HCT116 (cell line): ENCODE measurements at regions not wholly inside any gene's neighbourhood (a gene's known extent, or its start where the extent isn't known, plus 50 kb on each side); places are given as distances from the start of the nearest gene placed in this dataset.

Experiments used
- ATAC-seq: fragments of 200-7000 bp; cut with Tn5 transposase; 2 replicates; pipeline ENCODE4 v1.9.1; 2020; ENCODE audit warnings: mild to moderate bottlenecking, moderate library complexity
- BruUV-seq: library from RNA; stranded (reverse); fragments of 400-500 nt; replicated peaks from 2 replicates; lab custom pipeline; 2021; lab: Mats Ljungman, UMichigan
- CTCF ChIA-PET: fragments of 300-600 bp; sonication (Branson Sonifier 250); formaldehyde crosslinking; loops from one replicate; lab custom pipeline; 2021; ENCODE audit warnings: antibody characterized with exemption; lab: Charles Lee
- POLR2A ChIA-PET: fragments of 300-600, 350-600 bp; sonication (Branson Sonifier 250); formaldehyde crosslinking; loops from one replicate; lab custom pipeline; 2021; ENCODE audit warnings: antibody characterized with exemption; lab: Charles Lee
- RAD21 ChIA-PET, 2 experiments: fragments of 300-600 bp; sonication (Branson Sonifier 250); formaldehyde crosslinking; loops; one replicate each; lab custom pipeline; 2023; ENCODE audit warnings: low total read pairs in 2 of 2; ENCODE audit not compliant: uncharacterized antibody in 2 of 2, unreplicated experiment in 2 of 2, low non-redundant PET in 1 of 2; lab: Charles Lee
- DNase-seq: peaks from one replicate; pipeline ENCODE4 v3.0.0-alpha.2; 2010; ENCODE audit warnings: low read depth, low spot score
- H2AFZ ChIP-seq: fragments of 200-600 bp; shearing (Covaris generic), sonication (generic); 2 replicates; pipeline ENCODE4 v1.6.1; 2017; ENCODE audit warnings: low read depth, mixed run types, mixed read lengths, antibody characterized with exemption, low read length; ENCODE audit not compliant: poor library complexity, severe bottlenecking
- H3K27ac ChIP-seq: 2 replicates; pipeline ENCODE4 v1.5.1; 2012; ENCODE audit warnings: low read depth, low read length
- H3K27me3 ChIP-seq: fragments of 200-600 bp; sonication (generic); 2 replicates; pipeline ENCODE4 v1.6.1; 2016; ENCODE audit warnings: mixed run types, low read length, mixed read lengths; ENCODE audit not compliant: insufficient read depth
- H3K36me3 ChIP-seq, 2 experiments: fragments of 200-500 bp in 1 of 2; fragments of 200-600 bp in 1 of 2; sonication (Bioruptor generic) in 1 of 2; sonication (generic) in 1 of 2; 2 replicates each; pipeline versions ENCODE4 v1.5.1 to v1.6.1; 2014 to 2016; ENCODE audit warnings: low read length in 2 of 2, inconsistent platforms in 1 of 2, mixed read lengths in 1 of 2, mixed run types in 1 of 2; ENCODE audit not compliant: insufficient read depth in 2 of 2, control insufficient read depth in 1 of 2
- H3K4me1 ChIP-seq, 2 experiments: fragments of 200-600 bp in 1 of 2; sonication (generic) in 1 of 2; 2 replicates each; pipeline versions ENCODE4 v1.5.1 to v1.6.1; 2012 to 2017; ENCODE audit warnings: low read length in 2 of 2, inconsistent platforms in 1 of 2, mild to moderate bottlenecking in 1 of 2, mixed read lengths in 1 of 2, mixed run types in 1 of 2, moderate library complexity in 1 of 2; ENCODE audit not compliant: insufficient read depth in 2 of 2, control insufficient read depth in 1 of 2
- H3K4me2 ChIP-seq: fragments of 200-600 bp; sonication (generic); 2 replicates; pipeline ENCODE4 v1.6.1; 2017; ENCODE audit warnings: mixed run types, low read length, mixed read lengths
- H3K4me3 ChIP-seq, 2 experiments: fragments of 200-600 bp in 1 of 2; sonication (generic) in 1 of 2; replicated peaks in 1 of 2; 2 replicates each; pipeline ENCODE4 v1.5.1; 2011 to 2016; ENCODE audit warnings: low read length in 2 of 2, control low read depth in 1 of 2, low read depth in 1 of 2, mild to moderate bottlenecking in 1 of 2, mixed read lengths in 1 of 2, mixed run types in 1 of 2
- H3K79me2 ChIP-seq: fragments of 200-600 bp; sonication (generic); 2 replicates; pipeline ENCODE4 v1.6.1; 2017; ENCODE audit warnings: mild to moderate bottlenecking, mixed run types, low read length, moderate library complexity, mixed read lengths; ENCODE audit not compliant: insufficient read depth
- H3K9ac ChIP-seq: fragments of 200-600 bp; sonication (generic); 2 replicates; pipeline ENCODE4 v1.6.1; 2016; ENCODE audit warnings: low read length, mixed read lengths
- H3K9me2 ChIP-seq: fragments of 200-600 bp; sonication (generic), shearing (Covaris generic); 2 replicates; pipeline ENCODE4 v1.6.1; 2017; ENCODE audit warnings: mixed run types, mild to moderate bottlenecking, moderate library complexity; ENCODE audit not compliant: insufficient read depth
- H3K9me3 ChIP-seq, 2 experiments: fragments of 200-500 bp in 1 of 2; fragments of 200-600 bp in 1 of 2; sonication (Bioruptor generic) in 1 of 2; sonication (generic) in 1 of 2; 2 replicates each; pipeline ENCODE4 v1.6.1; 2014 to 2017; ENCODE audit warnings: low read length in 2 of 2, mixed read lengths in 2 of 2, inconsistent platforms in 1 of 2, low read depth in 1 of 2, mild to moderate bottlenecking in 1 of 2, mixed run types in 1 of 2, moderate library complexity in 1 of 2; ENCODE audit not compliant: control insufficient read depth in 1 of 2, insufficient read depth in 1 of 2
- H4K20me1 ChIP-seq: fragments of 200-600 bp; sonication (generic), shearing (Covaris generic); 2 replicates; pipeline ENCODE4 v1.6.1; 2017; ENCODE audit warnings: mixed run types, mild to moderate bottlenecking, moderate library complexity; ENCODE audit not compliant: insufficient read depth
- ATF3 ChIP-seq: IDR thresholded peaks from 2 replicates; pipeline ENCODE4 v1.6.1; 2012
- CBX3 ChIP-seq: IDR thresholded peaks from 2 replicates; pipeline ENCODE4 v1.6.1; 2012; ENCODE audit warnings: low read depth
- CEBPB ChIP-seq: IDR thresholded peaks from 2 replicates; pipeline ENCODE4 v1.6.1; 2012; ENCODE audit warnings: low read depth
- EGR1 ChIP-seq: IDR thresholded peaks from 2 replicates; pipeline ENCODE4 v1.6.1; 2012; ENCODE audit warnings: low read depth
- EZH2 ChIP-seq: fragments of 200-600 bp; sonication (generic); IDR thresholded peaks from 2 replicates; pipeline ENCODE4 v1.6.1; 2017; ENCODE audit warnings: antibody characterized with exemption, mixed run types
- EZH2phosphoT487 ChIP-seq: fragments of 200-600 bp; IDR thresholded peaks from 2 replicates; pipeline ENCODE4 v1.6.1; 2018; ENCODE audit warnings: antibody characterized with exemption, borderline replicate concordance
- MAX ChIP-seq: IDR thresholded peaks from 2 replicates; pipeline ENCODE4 v1.6.1; 2012
- POLR2AphosphoS5 ChIP-seq: IDR thresholded peaks from 2 replicates; pipeline ENCODE4 v1.6.1; 2011; ENCODE audit warnings: mild to moderate bottlenecking, low read depth, low read length, moderate library complexity
- RAD21 ChIP-seq: IDR thresholded peaks from 2 replicates; pipeline ENCODE4 v1.6.1; 2012; ENCODE audit warnings: low read depth, mild to moderate bottlenecking
- SIN3A ChIP-seq: IDR thresholded peaks from 2 replicates; pipeline ENCODE4 v1.6.1; 2012; ENCODE audit warnings: low read depth
- TCF7L2 ChIP-seq: IDR thresholded peaks from 2 replicates; pipeline ENCODE4 v1.7.0; 2011; ENCODE audit warnings: borderline replicate concordance, inconsistent platforms; ENCODE audit not compliant: insufficient read depth, insufficient read length; ENCODE audit errors: extremely low read depth
- ZBTB33 ChIP-seq: IDR thresholded peaks from 2 replicates; pipeline ENCODE4 v1.6.1; 2011; ENCODE audit warnings: mild to moderate bottlenecking, low read length, moderate library complexity; ENCODE audit not compliant: insufficient replicate concordance; ENCODE audit errors: extremely low read depth
- ZFX ChIP-seq: fragments of 450-650 bp; IDR thresholded peaks from 2 replicates; pipeline ENCODE4 v1.6.1; 2017
- intact Hi-C: fragments of 100-400 bp; cut with micrococcal nuclease; formaldehyde crosslinking; loops from 2 replicates; pipeline ENCODE4 v1.10.0; 2022

GRCh38 chr13:55991666-55992065 is 1149.1 kb upstream of the PRR20A start:
- H3K79me2 ChIP-seq, result no peaks in the 10 kb centered on the region
- no peaks in the 10 kb centered on the region for H3K27me3 ChIP-seq
- ChIA-PET CTCF (no interaction called here), RAD21 (no interaction called here), POLR2A (no interaction called here)
- intact Hi-C loops, result no loop called here
- no peaks in the 10 kb centered on the region for H4K20me1 ChIP-seq
- no peak overlapping the region for H3K9ac ChIP-seq
- no peak for TF ChIP-seq RAD21
- no peak for TF ChIP-seq MAX
- no peak for TF ChIP-seq EGR1
- TF ChIP-seq SIN3A, result no peak
- no peak for TF ChIP-seq ZBTB33
- TF ChIP-seq CEBPB, result no peak
- no peak for TF ChIP-seq EZH2
- no peak for TF ChIP-seq TCF7L2
- TF ChIP-seq ZFX, result no peak
- no peak for TF ChIP-seq ATF3
- no peak for TF ChIP-seq EZH2phosphoT487
- TF ChIP-seq CBX3, result no peak
- TF ChIP-seq POLR2AphosphoS5, result no peak
- H3K9me3 ChIP-seq, result peaks cover 6 to 7% of the 10 kb centered on the region in 2 experiments; a peak in 3 of 4 replicates
- DNase-seq (no peak), ATAC-seq (no peak)
- no peak overlapping the region for H3K27ac ChIP-seq
- H2AFZ ChIP-seq, result no peak overlapping the region
- no peak overlapping the region for H3K4me2 ChIP-seq
- H3K9me2 ChIP-seq, result no peaks in the 10 kb centered on the region
- H3K36me3 ChIP-seq, result no peaks in the 10 kb centered on the region
- BruUV-seq, result no TSS peak
- H3K4me3 ChIP-seq, result no peak overlapping the region
- no peaks in the 10 kb centered on the region for H3K4me1 ChIP-seq
